ENCODE measurements at regions not wholly inside any gene's neighbourhood (a gene's known extent, or its start where the extent isn't known, plus 50 kb on each side); places are given as distances from the start of the nearest gene placed in this dataset.

DNA sequence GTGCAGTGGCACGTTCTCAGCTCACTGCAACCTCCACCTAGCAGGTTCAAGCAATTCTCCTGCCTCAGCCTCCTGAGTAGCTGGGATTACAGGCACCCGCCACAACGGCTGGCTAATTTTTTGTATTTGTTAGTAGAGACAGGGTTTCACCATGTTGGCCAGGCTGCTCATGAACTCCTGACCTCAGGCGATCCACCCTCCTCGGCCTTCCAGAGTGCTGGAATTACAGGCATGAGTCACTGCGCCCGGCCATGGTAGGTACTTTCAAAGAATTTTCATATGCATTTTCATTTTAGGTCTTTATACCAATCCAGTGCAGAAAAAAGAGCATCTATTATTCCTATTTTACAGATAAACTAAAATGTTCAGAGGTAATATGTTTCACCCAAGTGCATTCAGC, 411.3 kb upstream of the USP15 start:
- TF ChIP-seq POLR2A (IDR thresholded peaks at IDR 0.05) = no peak
- H3K27me3 ChIP-seq = no peaks in the 10 kb centered on the region
- intact Hi-C loops (cut with DNase I; ENCODE audit: low total_unique reads) = no loop called here
- no peak overlapping the region for H3K4me3 ChIP-seq
- H3K9me3 ChIP-seq = no peaks in the 10 kb centered on the region
- H3K27ac ChIP-seq = no peak overlapping the region
- H3K36me3 ChIP-seq = no peaks in the 10 kb centered on the region
- no peaks in the 10 kb centered on the region for H3K4me1 ChIP-seq
- no peak for DNase-seq (ENCODE audit: low spot score in 2 of 2)

DNA sequence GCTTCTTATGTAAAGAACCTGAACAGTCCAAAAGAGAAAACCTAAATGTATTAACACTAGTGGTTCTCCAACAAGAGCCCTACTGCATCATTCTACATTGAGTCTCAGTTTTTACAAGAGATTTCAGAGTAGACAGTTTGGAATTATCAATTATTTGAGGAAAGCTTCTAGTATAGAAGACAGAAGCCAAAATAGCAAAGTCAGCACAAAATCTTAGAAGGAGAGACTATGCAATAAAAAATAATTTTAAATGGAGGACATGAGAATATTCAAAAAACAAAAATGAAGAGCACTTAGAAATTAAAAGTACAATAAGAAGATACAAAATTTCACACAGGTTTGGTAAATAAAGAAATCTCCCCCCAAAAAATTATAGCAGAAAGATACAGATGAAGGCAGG, 406.3 kb upstream of the USP15 start:
- intact Hi-C loops (cut with DNase I; ENCODE audit: low total_unique reads) = no loop called here
- H3K4me1 ChIP-seq = no peaks in the 10 kb centered on the region
- TF ChIP-seq POLR2AphosphoS5 (IDR thresholded peaks at IDR 0.05) (no peak), POLR2A (IDR thresholded peaks at IDR 0.05) (no peak)
- TF ChIP-seq, protein P1, sequence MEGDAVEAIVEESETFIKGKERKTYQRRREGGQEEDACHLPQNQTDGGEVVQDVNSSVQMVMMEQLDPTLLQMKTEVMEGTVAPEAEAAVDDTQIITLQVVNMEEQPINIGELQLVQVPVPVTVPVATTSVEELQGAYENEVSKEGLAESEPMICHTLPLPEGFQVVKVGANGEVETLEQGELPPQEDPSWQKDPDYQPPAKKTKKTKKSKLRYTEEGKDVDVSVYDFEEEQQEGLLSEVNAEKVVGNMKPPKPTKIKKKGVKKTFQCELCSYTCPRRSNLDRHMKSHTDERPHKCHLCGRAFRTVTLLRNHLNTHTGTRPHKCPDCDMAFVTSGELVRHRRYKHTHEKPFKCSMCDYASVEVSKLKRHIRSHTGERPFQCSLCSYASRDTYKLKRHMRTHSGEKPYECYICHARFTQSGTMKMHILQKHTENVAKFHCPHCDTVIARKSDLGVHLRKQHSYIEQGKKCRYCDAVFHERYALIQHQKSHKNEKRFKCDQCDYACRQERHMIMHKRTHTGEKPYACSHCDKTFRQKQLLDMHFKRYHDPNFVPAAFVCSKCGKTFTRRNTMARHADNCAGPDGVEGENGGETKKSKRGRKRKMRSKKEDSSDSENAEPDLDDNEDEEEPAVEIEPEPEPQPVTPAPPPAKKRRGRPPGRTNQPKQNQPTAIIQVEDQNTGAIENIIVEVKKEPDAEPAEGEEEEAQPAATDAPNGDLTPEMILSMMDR (IDR thresholded peaks at IDR 0.05) = no peak
- H3K9me3 ChIP-seq = no peaks in the 10 kb centered on the region
- no peaks in the 10 kb centered on the region for H3K27me3 ChIP-seq
- H3K36me3 ChIP-seq = no peaks in the 10 kb centered on the region
- no peak overlapping the region for H3K27ac ChIP-seq
- no peak for DNase-seq (ENCODE audit: low spot score in 2 of 2)
- no peak overlapping the region for H3K4me3 ChIP-seq

DNA sequence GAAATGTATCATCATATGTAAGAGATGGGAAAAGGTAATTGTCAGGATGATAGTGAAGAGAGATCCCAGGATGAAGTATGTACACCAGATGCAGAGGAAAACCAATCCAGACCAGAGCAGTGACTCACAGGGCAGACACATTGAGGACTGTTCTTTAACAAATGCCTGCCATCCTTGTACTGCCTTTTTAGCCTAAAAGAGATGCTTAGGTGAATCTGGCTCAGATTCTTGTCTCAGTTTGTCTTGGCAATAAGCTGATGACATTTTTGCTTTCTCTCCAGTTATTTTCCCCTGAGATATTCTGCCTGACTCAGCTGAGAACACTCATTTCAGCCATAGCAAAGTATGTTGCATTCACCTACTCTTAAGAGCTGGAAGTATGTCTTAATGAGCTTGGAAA, 405.3 kb upstream of the USP15 start:
- Histone ChIP-seq H3K4me1 (no peaks in the 10 kb centered on the region), H3K27ac (no peak overlapping the region), H3K36me3 (no peaks in the 10 kb centered on the region), H3K9me3 (no peaks in the 10 kb centered on the region), H3K27me3 (no peaks in the 10 kb centered on the region), H3K4me3 (no peak overlapping the region)
- intact Hi-C loops (cut with DNase I; ENCODE audit: low total_unique reads) = no loop called here
- no peak for TF ChIP-seq POLR2AphosphoS5 (IDR thresholded peaks at IDR 0.05)
- TF ChIP-seq, protein P1 (IDR thresholded peaks at IDR 0.05) = no peak
- DNase-seq (ENCODE audit: low spot score in 2 of 2) = no peak

DNA sequence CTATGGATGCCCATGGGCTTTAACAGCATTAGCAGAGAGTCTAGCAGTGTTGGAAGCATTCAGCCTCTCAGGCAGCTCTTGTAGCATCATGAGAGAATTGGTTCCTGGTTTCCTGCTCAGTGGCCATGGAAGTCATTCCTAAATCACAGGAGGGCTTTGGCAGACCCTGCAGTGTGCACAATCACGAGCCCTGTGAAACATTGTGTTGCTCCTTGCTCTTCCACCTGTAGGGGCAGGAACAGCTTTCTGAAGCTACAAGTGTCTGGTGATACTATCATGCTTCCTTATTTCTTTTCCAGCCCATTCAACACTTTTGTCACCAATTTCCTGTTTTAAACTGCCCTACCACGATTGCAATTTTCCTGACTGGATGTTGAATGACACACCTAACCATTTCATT, 402.2 kb upstream of the USP15 start:
- no peaks in the 10 kb centered on the region for H3K27me3 ChIP-seq
- H3K4me3 ChIP-seq = no peak overlapping the region
- H3K36me3 ChIP-seq = no peaks in the 10 kb centered on the region
- no peaks in the 10 kb centered on the region for H3K9me3 ChIP-seq
- intact Hi-C loops (cut with DNase I; ENCODE audit: low total_unique reads) = no loop called here
- no peak overlapping the region for H3K27ac ChIP-seq
- TF ChIP-seq, protein P1 (IDR thresholded peaks at IDR 0.05) = no peak
- TF ChIP-seq POLR2A (IDR thresholded peaks at IDR 0.05) = no peak
- TF ChIP-seq POLR2AphosphoS5 (IDR thresholded peaks at IDR 0.05) = no peak
- DNase-seq (ENCODE audit: low spot score in 2 of 2) = no peak
- no peaks in the 10 kb centered on the region for H3K4me1 ChIP-seq

DNA sequence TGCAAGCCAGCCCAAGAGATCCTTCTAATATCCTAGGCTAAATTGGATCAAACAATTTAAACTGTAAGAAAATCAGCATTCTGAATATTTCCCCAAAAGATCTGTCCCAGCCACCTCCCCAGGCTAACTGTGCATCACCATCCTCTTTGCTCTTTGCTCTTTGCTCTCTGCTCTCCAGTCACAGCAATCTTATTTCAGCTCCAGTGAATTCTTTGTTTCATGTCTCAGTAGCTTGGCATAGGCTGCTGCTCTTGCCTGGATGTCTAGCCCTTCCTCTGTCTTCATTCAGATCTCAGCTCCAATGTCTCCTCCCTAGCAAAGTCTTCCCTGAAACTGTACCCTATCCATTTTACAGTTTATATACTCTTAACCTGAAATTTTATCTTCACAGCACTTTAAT, 399.8 kb upstream of the USP15 start:
- Histone ChIP-seq H3K4me3 (no peak overlapping the region), H3K27ac (no peak overlapping the region), H3K4me1 (no peaks in the 10 kb centered on the region), H3K27me3 (no peaks in the 10 kb centered on the region), H3K36me3 (no peaks in the 10 kb centered on the region), H3K9me3 (no peaks in the 10 kb centered on the region)
- TF ChIP-seq POLR2AphosphoS5 (IDR thresholded peaks at IDR 0.05) (no peak), POLR2A (IDR thresholded peaks at IDR 0.05) (no peak)
- TF ChIP-seq, protein P1 (IDR thresholded peaks at IDR 0.05) = no peak
- intact Hi-C loops (cut with DNase I; ENCODE audit: low total_unique reads) = no loop called here
- no peak for DNase-seq (ENCODE audit: low spot score in 2 of 2)

DNA sequence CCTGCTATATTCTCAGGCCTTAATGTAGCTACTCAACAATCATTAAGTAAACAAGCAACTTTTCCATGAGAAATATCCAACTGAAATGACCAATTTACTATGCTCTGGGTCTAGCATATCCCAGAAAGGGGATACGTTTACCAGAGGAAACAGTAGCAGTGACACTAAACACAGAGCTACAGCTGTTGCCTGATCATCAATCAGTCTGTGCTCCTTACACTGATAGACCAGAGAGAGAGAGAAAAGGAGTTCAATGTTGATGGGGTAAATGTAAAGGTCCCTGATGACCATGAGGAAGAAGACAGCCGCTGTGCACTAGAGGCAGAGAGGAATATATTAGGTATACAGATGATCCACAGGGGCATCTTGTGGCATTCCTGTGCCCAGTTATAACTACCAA, 397.2 kb upstream of the USP15 start:
- intact Hi-C loops (cut with DNase I; ENCODE audit: low total_unique reads) = no loop called here

More for the DNA sequence above, 397.2 kb upstream of the USP15 start:
- H3K4me3 ChIP-seq = no peak overlapping the region
- no peak for TF ChIP-seq POLR2A (IDR thresholded peaks at IDR 0.05)
- H3K36me3 ChIP-seq = no peaks in the 10 kb centered on the region
- H3K27me3 ChIP-seq = no peaks in the 10 kb centered on the region
- no peaks in the 10 kb centered on the region for H3K9me3 ChIP-seq
- no peak for DNase-seq (ENCODE audit: low spot score in 2 of 2)
- no peak overlapping the region for H3K27ac ChIP-seq
- no peaks in the 10 kb centered on the region for H3K4me1 ChIP-seq

Measured in breast epithelium (tissue), 4 donors.